Heart left ventricle (tissue), 16 donors: ENCODE measurements at regions not wholly inside any gene's neighbourhood (a gene's known extent, or its start where the extent isn't known, plus 50 kb on each side); places are given as distances from the start of the nearest gene placed in this dataset.

Source experiments
- ATAC-seq, 4 donors: fragments of 200-7000 bp; cut with Tn5 transposase; one replicate each; pipeline ENCODE4 v1.9.1; 2020 to 2022; ENCODE audit warnings: moderate library complexity in 4 of 4, mild to moderate bottlenecking in 3 of 4, moderate number of reproducible peaks in 1 of 4
- DNase-seq, 5 donors: peaks; one replicate each; pipeline ENCODE4 v3.0.0-alpha.2; 2020
- H3K27ac ChIP-seq, 12 donors: fragments of 200-600 bp; sonication (generic) in 4 of 12; one replicate each; pipeline versions ENCODE4 v1.5.0 to v1.8.0; 2016 to 2022; ENCODE audit warnings: mild to moderate bottlenecking in 2 of 12
- H3K27me3 ChIP-seq, 9 donors: fragments of 200-600 bp; sonication (generic) in 2 of 9; one replicate each; pipeline versions ENCODE4 v1.5.1 to v1.8.0; 2016 to 2022; ENCODE audit warnings: mild to moderate bottlenecking in 3 of 9
- H3K36me3 ChIP-seq, 9 donors: fragments of 200-600 bp; sonication (generic) in 2 of 9; one replicate each; pipeline versions ENCODE4 v1.5.0 to v1.8.0; 2018 to 2022; ENCODE audit warnings: mild to moderate bottlenecking in 2 of 9
- H3K4me1 ChIP-seq, 12 donors: fragments of 200-600 bp; sonication (generic) in 4 of 12; one replicate each; pipeline versions ENCODE4 v1.5.0 to v1.8.0; 2016 to 2022; ENCODE audit warnings: mild to moderate bottlenecking in 3 of 12
- H3K4me3 ChIP-seq, 12 donors: fragments of 200-600 bp; sonication (generic) in 4 of 12; one replicate each; pipeline versions ENCODE4 v1.5.0 to v1.8.0; 2017 to 2022; ENCODE audit warnings: mild to moderate bottlenecking in 9 of 12, moderate library complexity in 4 of 12
- H3K9me3 ChIP-seq, 12 donors: fragments of 200-600 bp; sonication (generic) in 4 of 12; one replicate each; pipeline versions ENCODE4 v1.5.0 to v1.8.0; 2016 to 2022; ENCODE audit warnings: mild to moderate bottlenecking in 1 of 12
- POLR2A ChIP-seq, 2 donors: fragments of 450-650 bp; IDR thresholded peaks; one replicate each; pipeline ENCODE4 v1.6.1; 2017; ENCODE audit warnings: antibody characterized with exemption in 2 of 2, mild to moderate bottlenecking in 2 of 2, moderate library complexity in 2 of 2
- WGBS, 4 donors: extraction: QIAGEN DNeasy Blood & Tissue Kit in 2 of 4; methylation state at CpG; one replicate each; pipeline versions ENCODE4 v1.1.5 to v1.1.7; 2013 to 2018; 5-methylcytosine and 5-hydroxymethylcytosine counted together
- intact Hi-C, 10 donors: fragments of 100-400 bp; cut with DNase I; formaldehyde crosslinking; loops; one replicate each; pipeline versions ENCODE4 v1.11.1 to v1.14.2; 2022
- TF ChIP-seq, protein P1 (sequence below), 12 donors: fragments of 200-600 bp; sonication (generic) in 4 of 12; IDR thresholded peaks; one replicate each; pipeline versions ENCODE4 v1.5.0 to v1.8.0; 2018 to 2022; ENCODE audit warnings: antibody characterized with exemption in 12 of 12, mild to moderate bottlenecking in 5 of 12
- donor health status: ischemic (EF 13 %, LVEDD 7.1; RV severe dilation, severe dysfunction).
- donor health status: healthy with polysubstance abuse.
- donor health status: DM: no; HTN: yes; CAD: no.
- donor health status: DM: no; HTN: no; CAD: no.
- donor health status: ischemic (EF 25% LVEDD 6.9; RV normal size, moderate dysfunction).
- donor health status: ischemic (EF 25% LVEDD 5.7; RV mildly dilated, moderate dysfunction).
- donor health status: healthy.
- donor health status: DM: yes; HTN: yes; CAD: no.
- donor health status: ischemic (EF 35%, LVEDD 5.7; RV mildly dilated, moderate dysfunction).
- donor health status: nonischemic (EF 11% LVEDD 7.7; RV severe dilation, severe dysfunction).
- donor health status: DM: yes; HTN: yes; CAD: no.
- donor health status: PGD.
- donor health status: ischemic (EF 29% LVEDD 5.4; RV normal size, mild dysfunction).
- donor health status: nonischemic (EF 23%, LVEDD 6.1; RV moderate dilation, normal function).

DNA sequence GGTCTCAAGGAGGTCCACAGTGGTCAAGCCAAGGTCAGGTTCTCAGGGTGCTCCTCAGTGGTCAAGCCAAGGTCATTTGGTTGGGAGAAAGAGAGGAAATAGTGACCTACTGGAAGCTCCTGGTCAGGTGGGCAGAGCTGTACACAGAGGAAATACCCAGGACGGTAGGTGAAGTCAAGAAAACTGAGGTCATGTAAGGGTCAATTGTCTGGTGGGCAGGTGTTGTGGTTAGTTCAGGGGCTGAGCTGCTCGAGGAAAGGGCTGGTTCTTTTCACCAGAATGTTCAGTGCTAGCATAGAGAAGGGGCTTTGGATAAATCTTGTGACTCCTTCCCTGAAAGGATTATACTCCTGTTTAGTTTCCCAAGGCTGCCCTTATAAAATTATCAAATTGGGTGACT, 540.5 kb downstream of the VRK1 start:
- TF ChIP-seq POLR2A (IDR thresholded peaks at IDR 0.05) = no peak
- TF ChIP-seq, protein P1, sequence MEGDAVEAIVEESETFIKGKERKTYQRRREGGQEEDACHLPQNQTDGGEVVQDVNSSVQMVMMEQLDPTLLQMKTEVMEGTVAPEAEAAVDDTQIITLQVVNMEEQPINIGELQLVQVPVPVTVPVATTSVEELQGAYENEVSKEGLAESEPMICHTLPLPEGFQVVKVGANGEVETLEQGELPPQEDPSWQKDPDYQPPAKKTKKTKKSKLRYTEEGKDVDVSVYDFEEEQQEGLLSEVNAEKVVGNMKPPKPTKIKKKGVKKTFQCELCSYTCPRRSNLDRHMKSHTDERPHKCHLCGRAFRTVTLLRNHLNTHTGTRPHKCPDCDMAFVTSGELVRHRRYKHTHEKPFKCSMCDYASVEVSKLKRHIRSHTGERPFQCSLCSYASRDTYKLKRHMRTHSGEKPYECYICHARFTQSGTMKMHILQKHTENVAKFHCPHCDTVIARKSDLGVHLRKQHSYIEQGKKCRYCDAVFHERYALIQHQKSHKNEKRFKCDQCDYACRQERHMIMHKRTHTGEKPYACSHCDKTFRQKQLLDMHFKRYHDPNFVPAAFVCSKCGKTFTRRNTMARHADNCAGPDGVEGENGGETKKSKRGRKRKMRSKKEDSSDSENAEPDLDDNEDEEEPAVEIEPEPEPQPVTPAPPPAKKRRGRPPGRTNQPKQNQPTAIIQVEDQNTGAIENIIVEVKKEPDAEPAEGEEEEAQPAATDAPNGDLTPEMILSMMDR (IDR thresholded peaks at IDR 0.05) = no peak
- intact Hi-C loops = no loop called here
- peaks cover 0 to 5% (median 0%) of the 10 kb centered on the region in 9 donors for H3K27me3 ChIP-seq
- H3K9me3 ChIP-seq = no peaks in the 10 kb centered on the region
- H3K4me1 ChIP-seq = no peaks in the 10 kb centered on the region
- ATAC-seq (no peak), DNase-seq (no peak)
- H3K27ac ChIP-seq = no peak overlapping the region
- no peaks in the 10 kb centered on the region for H3K36me3 ChIP-seq
- no peak overlapping the region for H3K4me3 ChIP-seq
- WGBS, 4 donors = 44 to 58% (median 54%) methylated on average over 2 of the region's 2 CpGs

DNA sequence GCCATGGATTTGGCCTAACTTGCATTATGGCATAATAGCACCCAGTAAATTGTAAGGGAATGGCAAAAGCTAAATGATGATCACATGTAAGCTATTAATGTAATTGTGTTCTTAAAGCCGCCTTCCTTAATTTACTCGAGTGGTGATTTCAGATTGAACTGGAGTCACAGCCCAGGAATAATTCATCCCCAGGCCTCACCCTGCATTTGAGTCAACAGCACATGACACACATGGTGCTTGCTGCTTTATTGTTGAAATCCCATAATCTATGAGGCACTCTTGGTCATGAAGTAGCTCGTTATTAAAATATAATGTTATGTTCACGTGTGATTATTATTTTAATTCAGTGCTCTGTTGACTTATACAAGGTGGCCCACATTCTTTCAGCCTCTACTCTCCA, 547.5 kb downstream of the VRK1 start:
- ATAC-seq (no peak), DNase-seq (no peak)
- no peak overlapping the region for H3K27ac ChIP-seq
- no peak overlapping the region for H3K4me3 ChIP-seq
- no peaks in the 10 kb centered on the region for H3K4me1 ChIP-seq
- 85 to 93% (median 88%) methylated on average over 4 of the region's 4 CpGs for WGBS, 4 donors
- intact Hi-C loops = loop anchor here in 1 of 10 donors (10.0 kb wide), 1 partner anchor 580 kb away; no protein-coding TSS in a partner anchor
- H3K36me3 ChIP-seq = no peaks in the 10 kb centered on the region
- H3K27me3 ChIP-seq = peaks cover 0 to 10% (median 0%) of the 10 kb centered on the region in 9 donors
- TF ChIP-seq POLR2A (IDR thresholded peaks at IDR 0.05) = no peak
- TF ChIP-seq, protein P1 (IDR thresholded peaks at IDR 0.05) = no peak
- H3K9me3 ChIP-seq = no peaks in the 10 kb centered on the region

DNA sequence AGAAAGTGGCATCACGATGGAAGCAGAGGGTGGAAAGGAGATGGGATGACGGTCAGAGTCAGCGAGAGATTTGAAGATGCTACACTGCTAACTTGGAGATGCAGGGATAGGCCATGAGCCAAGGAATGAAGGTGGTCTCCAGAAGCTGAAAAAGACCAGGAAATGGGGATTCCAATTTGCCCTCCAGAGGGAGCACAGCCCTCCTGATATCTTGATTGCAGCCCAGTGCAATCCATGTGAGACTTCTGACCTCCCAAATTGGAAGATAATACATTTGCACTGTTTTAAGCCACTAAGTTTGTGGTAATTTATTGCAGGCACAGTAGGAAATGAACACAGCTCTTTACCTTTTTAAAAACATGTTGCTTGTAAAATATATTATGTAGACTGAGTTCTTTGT, 549.5 kb downstream of the VRK1 start:
- DNase-seq = no peak
- no peaks in the 10 kb centered on the region for H3K4me1 ChIP-seq
- H3K9me3 ChIP-seq = no peaks in the 10 kb centered on the region
- no peak overlapping the region for H3K4me3 ChIP-seq
- intact Hi-C loops = loop anchor here in 1 of 10 donors (10.0 kb wide), 1 partner anchor 578 kb away; no protein-coding TSS in a partner anchor
- no peak for TF ChIP-seq POLR2A (IDR thresholded peaks at IDR 0.05)
- TF ChIP-seq, protein P1 (IDR thresholded peaks at IDR 0.05) = no peak
- no peaks in the 10 kb centered on the region for H3K36me3 ChIP-seq
- 75 to 89% (median 87%) methylated on average over 3 of the region's 3 CpGs for WGBS, 4 donors
- H3K27ac ChIP-seq = no peak overlapping the region
- peaks cover 0 to 5% (median 0%) of the 10 kb centered on the region in 9 donors for H3K27me3 ChIP-seq
- ATAC-seq = no peak

DNA sequence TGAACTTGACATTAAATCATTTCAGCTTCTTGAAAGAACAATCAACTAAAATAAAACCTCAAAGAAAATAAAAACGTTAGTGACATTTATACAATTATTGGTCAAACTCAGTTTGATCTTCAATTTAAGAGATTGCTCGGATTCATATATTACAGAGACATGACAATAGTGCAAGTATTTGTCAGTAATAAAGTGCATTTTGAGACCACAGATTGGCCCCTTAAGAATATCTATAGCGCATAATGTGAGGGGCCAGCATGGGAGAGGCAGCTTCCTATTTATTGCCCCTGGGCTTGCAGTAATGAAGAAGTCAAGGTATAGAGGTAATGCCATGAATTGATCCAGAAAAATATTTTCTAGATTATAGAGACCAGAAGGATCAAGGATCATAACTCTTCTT, 552.3 kb downstream of the VRK1 start:
- DNase-seq = no peak
- ATAC-seq = no peak
- H3K36me3 ChIP-seq = no peaks in the 10 kb centered on the region
- peaks cover 0 to 5% (median 0%) of the 10 kb centered on the region in 9 donors for H3K27me3 ChIP-seq
- TF ChIP-seq, protein P1 (IDR thresholded peaks at IDR 0.05) = no peak
- no peak for TF ChIP-seq POLR2A (IDR thresholded peaks at IDR 0.05)
- no peaks in the 10 kb centered on the region for H3K4me1 ChIP-seq
- no peaks in the 10 kb centered on the region for H3K9me3 ChIP-seq
- H3K4me3 ChIP-seq = no peak overlapping the region
- intact Hi-C loops = loop anchor here in 1 of 10 donors (10.0 kb wide), 1 partner anchor 575 kb away; no protein-coding TSS in a partner anchor
- H3K27ac ChIP-seq = no peak overlapping the region
- 45 to 51% (median 47%) methylated on average over 3 of the region's 3 CpGs for WGBS, 4 donors
